DOHH2 (cell line): ENCODE measurements at regions not wholly inside any gene's neighbourhood (a gene's known extent, or its start where the extent isn't known, plus 50 kb on each side); places are given as distances from the start of the nearest gene placed in this dataset.

Experiments used
- CTCF ChIP-seq: fragments of 200-600 bp; sonication (generic); IDR thresholded peaks from one replicate; pipeline ENCODE4 v1.5.1; 2014; ENCODE audit warnings: antibody characterized with exemption, mild to moderate bottlenecking, low read depth, low read length; ENCODE audit not compliant: poor library complexity, severe bottlenecking
- EZH2phosphoT487 ChIP-seq: fragments of 200-600 bp; sonication (generic); IDR thresholded peaks from 2 replicates; pipeline ENCODE4 v1.6.1; 2017; ENCODE audit warnings: borderline replicate concordance, mild to moderate bottlenecking, antibody characterized with exemption, low read length, moderate library complexity, mixed read lengths

GRCh38 chr6:44525761-44526351 is 138.3 kb downstream of the CDC5L start:
- TF ChIP-seq CTCF (no peak), EZH2phosphoT487 (no peak)
